GM03348 (cell line): ENCODE measurements at regions not wholly inside any gene's neighbourhood (a gene's known extent, or its start where the extent isn't known, plus 50 kb on each side); places are given as distances from the start of the nearest gene placed in this dataset.
"Not testable (repeated sequence)": the region's sequence is repeated elsewhere in the genome, so short reads cannot be mapped to it uniquely, and the experiment has no call there.

Experiments
- DNase-seq: peaks from one replicate; pipeline ENCODE4 v3.0.0; 2012; ENCODE audit warnings: low spot score

- DNase-seq, result no peak
Measured at GRCh38 chr13:50274181-50274580, 258.9 kb downstream of the KCNRG start.

GRCh38 chr13:50275392-50276063 is 260.3 kb downstream of the KCNRG start:
- no peak for DNase-seq

GRCh38 chr13:50276550-50276949 is 261.3 kb downstream of the KCNRG start:
- DNase-seq, result no peak

- DNase-seq, result no peak
Measured at GRCh38 chr13:50277127-50277526, 261.9 kb downstream of the KCNRG start.

GRCh38 chr13:50277906-50278305 is 262.7 kb downstream of the KCNRG start:
- DNase-seq, result no peak

- DNase-seq, result no peak
Measured at GRCh38 chr13:50280441-50280937, 265.2 kb downstream of the KCNRG start.

- DNase-seq, result no peak
Measured at GRCh38 chr13:50282016-50282415, 266.8 kb downstream of the KCNRG start.

- DNase-seq, result no peak
Measured at GRCh38 chr13:50283017-50283416, 267.8 kb downstream of the KCNRG start.

- DNase-seq, result no peak
Measured at GRCh38 chr13:50284540-50284939, 269.3 kb downstream of the KCNRG start.

GRCh38 chr13:50285283-50285682 is 270.0 kb downstream of the KCNRG start:
- DNase-seq, result no peak

GRCh38 chr13:50286324-50286723 is 271.1 kb downstream of the KCNRG start:
- no peak for DNase-seq

- no peak for DNase-seq
Measured at GRCh38 chr13:50290186-50290585, 274.9 kb downstream of the KCNRG start.

- DNase-seq, result no peak
Measured at GRCh38 chr13:50291611-50292010, 276.4 kb downstream of the KCNRG start.

- no peak for DNase-seq
Measured at GRCh38 chr13:50292081-50292480, 276.8 kb downstream of the KCNRG start.

- DNase-seq, result not testable (repeated sequence)
Measured at GRCh38 chr13:50294425-50294824, 279.2 kb downstream of the KCNRG start.

GRCh38 chr13:50299546-50300249 is 284.5 kb downstream of the KCNRG start:
- no peak for DNase-seq

- no peak for DNase-seq
Measured at GRCh38 chr13:50303963-50304721, 288.9 kb downstream of the KCNRG start.

GRCh38 chr13:50306156-50306555 is 290.9 kb downstream of the KCNRG start:
- no peak for DNase-seq

- no peak for DNase-seq
Measured at GRCh38 chr13:50309318-50309717, 294.1 kb downstream of the KCNRG start.

- DNase-seq, result no peak
Measured at GRCh38 chr13:50309882-50310594, 294.8 kb downstream of the KCNRG start.

- DNase-seq, result no peak
Measured at GRCh38 chr13:50310734-50311133, 295.5 kb downstream of the KCNRG start.

- no peak for DNase-seq
Measured at GRCh38 chr13:50318887-50319286, 303.6 kb downstream of the KCNRG start.
